Activated CD4-positive, CD25-positive, alpha-beta regulatory T cell treated with anti-CD3 and anti-CD28 coated beads, Interleukin-2, amount 50 U/mL, for 16 hours (primary cell): ENCODE measurements at regions not wholly inside any gene's neighbourhood (a gene's known extent, or its start where the extent isn't known, plus 50 kb on each side); places are given as distances from the start of the nearest gene placed in this dataset.
"Not testable (repeated sequence)": the region's sequence is repeated elsewhere in the genome, so short reads cannot be mapped to it uniquely, and the experiment has no call there.

ENCODE experiments used
- DNase-seq: peaks from one replicate; pipeline ENCODE4 v3.0.0-alpha.2; 2020; ENCODE audit warnings: low read depth, low spot score

DNA sequence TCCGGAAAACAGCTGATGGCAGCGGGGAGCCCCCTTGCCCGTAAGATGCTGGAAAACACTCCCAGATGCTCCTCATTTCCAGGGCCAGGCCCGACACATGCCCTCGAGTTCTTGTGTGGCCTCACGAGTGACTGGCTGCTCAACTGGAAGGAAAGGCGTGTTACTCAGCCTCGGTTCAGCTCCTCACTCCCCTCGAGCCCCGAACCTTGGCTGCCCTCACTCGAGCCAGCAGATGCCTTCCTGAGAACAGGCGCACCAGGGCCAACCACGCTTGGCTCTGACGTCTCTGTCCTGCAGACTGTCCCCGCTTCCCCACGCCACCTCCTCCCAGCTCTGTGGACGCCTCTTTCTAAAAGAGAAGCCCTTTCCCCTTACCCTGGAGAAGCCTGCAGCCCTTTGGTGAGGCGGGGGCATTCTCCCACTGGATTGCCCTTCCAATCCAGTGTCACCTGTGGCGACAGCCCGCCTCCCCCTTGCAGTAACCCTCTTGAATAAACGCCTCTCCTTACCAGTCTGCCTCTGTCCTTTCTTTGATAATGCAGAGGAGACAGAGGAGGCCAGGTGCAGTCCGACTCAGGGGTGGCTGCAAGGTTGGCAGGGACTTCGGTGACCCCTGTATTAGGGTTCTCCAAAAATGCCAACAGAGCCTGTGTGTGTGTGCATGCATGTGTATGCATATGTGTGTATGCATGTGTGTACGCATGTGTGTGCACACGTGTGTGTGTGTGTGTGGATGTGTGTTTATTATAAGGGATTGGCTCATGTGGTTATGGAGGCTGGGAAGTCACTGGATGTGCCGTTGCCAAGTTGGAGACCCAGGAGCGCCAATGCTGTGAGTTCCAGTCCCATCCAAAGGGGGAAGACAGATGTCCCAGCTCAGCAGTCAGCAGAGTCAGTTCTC, 166.3 kb downstream of the KIF26A start:
- DNase-seq: no peak

DNA sequence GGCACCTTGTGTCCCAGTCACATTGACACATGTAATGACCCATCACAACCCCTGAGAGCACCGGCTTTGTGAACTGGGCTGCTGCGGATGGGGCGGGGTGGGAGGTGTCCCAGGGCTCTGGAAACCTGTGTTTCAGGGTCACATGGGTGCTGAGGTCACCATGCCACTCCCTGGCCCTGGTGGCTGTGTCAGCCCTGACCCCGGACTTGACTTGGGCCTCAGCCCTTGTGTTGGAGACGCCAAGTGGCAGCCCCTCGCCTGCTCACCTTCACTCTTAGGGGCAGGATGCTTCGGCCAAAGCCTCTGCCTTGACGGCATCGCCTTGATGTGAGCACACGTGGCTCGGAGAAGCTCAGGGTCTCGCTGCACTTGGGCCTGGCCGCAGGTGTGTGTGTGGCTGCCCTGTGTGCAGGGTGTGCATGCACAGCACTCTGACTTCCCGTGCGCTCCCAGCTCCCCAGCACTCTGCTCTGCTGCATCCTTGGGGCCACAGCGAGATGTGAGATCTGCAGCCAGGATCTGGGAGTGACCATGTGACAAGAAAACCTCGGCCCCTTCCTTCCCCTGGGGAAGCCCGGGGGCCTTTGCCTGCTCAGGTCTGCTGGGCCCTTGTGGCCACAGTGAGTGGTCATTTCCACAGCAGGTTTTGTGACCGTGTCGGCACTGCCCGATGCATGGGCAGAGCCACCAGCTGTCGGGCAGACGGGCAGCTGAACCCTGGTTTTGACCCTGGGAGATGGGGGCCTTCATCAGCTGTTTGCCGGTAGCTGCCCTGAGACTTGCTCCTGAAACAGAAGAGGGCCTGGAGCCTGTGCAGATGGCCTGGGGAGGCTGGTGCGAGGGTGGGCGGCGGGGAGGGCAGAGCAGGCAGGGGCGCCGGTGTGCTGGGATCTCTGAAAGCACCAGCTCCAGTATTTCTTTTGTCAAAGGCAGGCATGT, 167.4 kb downstream of the KIF26A start:
- no peak for DNase-seq

DNA sequence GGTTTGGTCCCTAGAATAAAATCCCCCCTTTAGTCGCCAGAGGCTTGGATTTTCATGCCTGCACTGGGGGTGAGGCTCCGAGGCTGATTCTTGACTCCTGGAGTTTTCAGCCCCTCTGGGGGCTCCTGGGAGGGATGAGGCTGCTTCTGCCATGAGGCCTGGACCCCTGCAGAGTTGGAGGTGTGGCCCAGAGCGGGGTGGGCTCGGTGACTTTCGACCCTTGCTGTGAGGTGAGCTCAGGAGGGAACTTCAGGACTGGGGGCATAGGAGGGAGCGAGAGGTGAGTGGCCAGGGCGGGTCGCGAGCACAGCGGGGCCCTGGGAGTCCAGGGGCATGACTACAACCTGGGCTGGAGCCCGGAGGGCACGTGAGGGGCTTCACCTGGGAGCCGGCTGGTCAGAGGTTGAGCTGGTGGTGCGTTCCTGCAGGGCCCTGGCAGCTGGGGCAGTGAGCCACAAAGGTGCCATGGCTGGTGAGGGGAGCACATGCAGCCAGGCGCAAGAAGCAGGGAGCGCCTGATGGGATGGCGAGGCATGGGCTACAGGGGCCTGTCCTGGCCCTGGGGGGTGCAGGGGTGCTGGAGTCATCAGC, 168.2 kb downstream of the KIF26A start:
- DNase-seq: no peak

DNA sequence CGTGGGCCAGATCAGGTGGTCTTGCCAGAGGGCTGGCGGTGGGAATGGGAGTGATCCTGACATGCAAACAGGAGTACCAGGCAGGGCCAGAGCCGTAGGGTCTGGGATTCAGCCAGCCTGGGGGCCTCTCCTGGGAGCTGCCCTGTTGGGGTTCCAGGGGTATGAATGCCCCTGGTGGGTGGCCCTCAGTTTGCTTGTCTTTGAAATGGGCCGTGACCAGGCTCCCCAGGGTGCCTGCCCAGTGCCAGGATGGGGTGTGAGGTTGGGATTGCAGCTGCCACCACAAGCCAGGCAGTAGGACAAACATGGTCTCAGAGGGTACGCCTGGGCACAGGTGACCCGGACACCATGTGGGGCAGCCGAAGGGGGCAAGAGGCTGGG, 168.8 kb downstream of the KIF26A start:
- DNase-seq: no peak

DNA sequence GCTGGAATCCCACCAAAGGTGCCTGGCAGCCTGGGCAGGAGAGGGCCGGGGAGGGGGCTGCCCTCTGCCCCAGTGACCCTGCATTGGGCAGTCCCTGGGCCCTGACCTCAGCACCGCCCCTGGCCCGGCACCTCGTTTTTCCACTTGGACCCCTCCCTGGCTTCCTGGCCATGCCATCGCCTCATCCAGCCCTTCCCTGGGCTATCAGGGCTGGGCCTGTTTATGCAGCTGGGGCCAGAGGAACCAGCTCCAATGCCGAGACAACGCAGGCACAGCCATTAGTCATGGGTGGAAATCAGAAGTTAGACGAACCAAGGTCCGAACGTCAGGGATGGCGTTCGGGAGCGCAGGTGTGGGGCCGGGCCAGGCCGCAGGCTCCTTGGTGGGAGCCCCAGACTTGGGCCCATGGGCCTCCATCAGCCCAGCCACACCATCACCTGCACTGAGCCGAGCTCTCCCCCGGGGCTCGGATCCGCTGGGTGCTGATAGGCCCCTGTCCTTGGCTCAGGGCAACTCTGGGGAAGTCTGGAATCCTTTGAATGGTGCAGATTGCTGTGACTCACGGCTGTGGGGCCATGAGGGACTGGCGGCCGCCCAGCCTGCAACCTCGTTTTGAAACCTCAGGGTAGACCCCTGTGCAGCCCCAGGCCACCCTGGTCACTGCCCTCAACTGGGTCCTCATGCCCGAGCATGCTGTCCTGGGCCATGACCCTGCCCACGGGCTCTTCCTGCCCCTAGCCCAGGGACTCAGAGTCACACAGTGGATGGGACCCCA, 169.4 kb downstream of the KIF26A start:
- no peak for DNase-seq

DNA sequence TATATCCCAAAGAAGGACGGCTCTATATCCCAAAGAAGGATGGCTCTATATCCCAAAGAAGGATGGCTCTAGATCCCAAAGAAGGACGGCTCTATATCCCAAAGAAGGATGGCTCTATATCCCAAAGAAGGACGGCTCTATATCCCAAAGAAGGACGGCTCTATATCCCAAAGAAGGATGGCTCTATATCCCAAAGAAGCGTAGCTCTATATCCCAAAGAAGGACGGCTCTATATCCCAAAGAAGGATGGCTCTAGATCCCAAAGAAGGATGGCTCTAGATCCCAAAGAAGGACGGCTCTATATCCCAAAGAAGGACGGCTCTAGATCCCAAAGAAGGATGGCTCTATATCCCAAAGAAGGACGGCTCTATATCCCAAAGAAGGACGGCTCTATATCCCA, 170.1 kb downstream of the KIF26A start:
- DNase-seq: not testable (repeated sequence)

GRCh38 chr14:104309657-104310369, 171.4 kb downstream of the KIF26A start:
- no peak for DNase-seq

DNA sequence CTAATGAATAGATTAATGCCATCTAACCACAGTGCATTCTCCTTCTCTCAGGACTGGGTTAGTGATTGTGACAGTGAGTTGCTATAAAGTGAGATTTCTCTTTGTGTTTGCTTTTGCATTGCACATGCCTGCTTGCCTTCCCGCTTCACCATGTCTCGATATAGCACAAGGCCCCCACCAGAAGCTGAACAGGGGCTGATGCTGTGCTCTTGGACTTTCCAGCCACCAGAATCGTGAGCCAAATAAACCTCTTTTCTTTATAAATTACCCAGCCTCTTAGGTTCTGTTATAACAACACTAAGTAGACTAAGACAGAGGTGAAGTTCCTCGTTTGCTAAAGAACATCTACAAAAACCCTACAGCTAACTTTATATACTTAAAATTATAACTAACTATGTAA, 173.0 kb downstream of the KIF26A start:
- DNase-seq: no peak

GRCh38 chr14:104313674-104314073, 175.3 kb downstream of the KIF26A start:
- no peak for DNase-seq

DNA sequence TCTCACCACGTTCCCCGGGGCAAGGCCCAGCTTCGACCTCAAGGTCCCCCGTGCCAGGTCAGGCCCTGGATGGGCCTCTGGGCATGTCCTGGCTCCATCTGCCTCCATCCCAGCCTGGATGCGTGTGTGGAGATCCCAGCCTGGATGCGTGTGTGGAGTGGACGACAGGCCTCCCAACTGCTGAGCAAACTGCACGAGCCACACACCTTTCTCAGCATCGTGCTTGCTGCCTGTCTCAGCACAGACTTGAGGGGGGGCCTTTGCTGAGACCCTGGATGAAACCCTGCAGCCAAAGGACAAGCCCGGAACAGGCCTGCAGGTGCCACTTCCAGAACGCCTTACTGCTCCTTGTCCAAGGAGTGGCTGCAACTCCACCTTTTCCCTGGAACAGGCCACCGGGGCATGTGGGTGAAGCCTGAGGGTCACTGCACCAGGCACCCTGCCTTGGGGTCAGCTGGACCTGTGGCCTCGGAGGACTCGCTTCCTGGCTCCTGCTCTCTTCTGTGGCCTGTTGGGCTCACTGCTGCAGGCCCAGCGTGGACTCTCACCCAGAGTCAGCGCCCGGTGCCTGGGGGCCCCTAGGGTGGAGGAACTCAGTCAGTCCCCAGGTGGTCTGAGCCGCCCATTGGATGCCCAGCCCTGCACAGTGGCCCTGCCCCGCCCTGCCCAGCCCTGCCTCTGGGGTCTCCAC, 176.0 kb downstream of the KIF26A start:
- DNase-seq: no peak

DNA sequence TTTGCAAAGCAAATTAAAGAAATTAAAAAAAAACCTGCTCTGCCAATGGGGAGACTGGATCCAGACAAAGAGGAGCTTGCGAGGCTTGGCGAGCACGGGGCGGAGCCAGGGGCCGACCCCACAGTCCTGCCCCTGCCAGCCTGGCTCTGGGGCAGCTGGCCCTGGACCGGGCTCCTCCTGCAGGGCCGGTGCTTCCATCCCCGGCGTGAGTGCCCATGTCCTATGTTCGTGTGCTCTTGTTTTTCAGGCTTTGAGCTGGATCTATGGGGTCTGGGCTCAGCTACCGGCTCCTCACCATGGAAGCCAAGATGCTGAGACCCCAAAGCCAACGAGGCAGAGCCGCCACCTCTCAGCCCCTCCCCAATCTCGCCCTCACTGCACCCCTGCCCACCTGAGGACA, 176.8 kb downstream of the KIF26A start:
- no peak for DNase-seq

DNA sequence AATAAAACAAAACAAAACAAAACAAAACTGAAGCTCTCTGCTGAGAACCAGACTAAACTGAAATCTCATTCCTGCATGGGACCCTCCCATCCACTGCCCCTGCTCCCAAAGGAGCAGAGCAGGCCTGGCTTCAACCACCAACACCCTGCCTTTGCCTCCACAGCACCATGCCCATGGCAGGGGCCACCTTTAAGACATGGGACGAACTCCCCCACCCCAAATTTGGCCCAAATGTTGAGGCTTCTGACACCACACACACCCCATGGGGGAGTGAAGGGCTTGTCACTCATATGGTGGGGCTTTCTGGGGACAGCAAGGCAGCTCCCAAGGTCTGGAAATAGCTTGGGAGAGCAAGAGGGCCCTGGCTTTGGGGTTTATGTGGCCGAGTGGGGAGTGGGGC, 177.2 kb downstream of the KIF26A start:
- no peak for DNase-seq

GRCh38 chr14:104316121-104316722, 177.8 kb downstream of the KIF26A start:
- DNase-seq: no peak

GRCh38 chr14:104316723-104317491, 178.5 kb downstream of the KIF26A start:
- DNase-seq: no peak

DNA sequence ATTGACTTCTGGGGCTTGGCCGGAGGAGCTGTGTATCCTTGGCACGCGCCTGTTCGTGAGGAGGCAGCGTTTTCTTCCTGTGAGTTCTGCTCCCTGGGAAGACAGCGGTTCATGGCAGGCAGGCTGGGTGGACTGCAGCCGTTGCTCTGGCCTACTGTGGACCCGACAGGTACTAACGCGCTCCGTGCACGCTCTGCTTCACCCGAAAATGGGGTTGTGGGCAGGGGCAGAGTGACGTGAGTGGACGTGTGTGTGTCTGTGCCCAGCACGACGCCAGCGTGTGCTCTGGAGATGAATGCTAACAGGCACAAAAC, 179.1 kb downstream of the KIF26A start:
- no peak for DNase-seq

GRCh38 chr14:104317975-104318557, 179.7 kb downstream of the KIF26A start:
- no peak for DNase-seq

- no peak for DNase-seq
These were observed 180.4 kb downstream of the KIF26A start for GRCh38 chr14:104318558-104319490.
